Mucosa of gallbladder (tissue), 1 donor: ENCODE measurements at regions not wholly inside any gene's neighbourhood (a gene's known extent, or its start where the extent isn't known, plus 50 kb on each side); places are given as distances from the start of the nearest gene placed in this dataset.
"Not testable (repeated sequence)": the region's sequence is repeated elsewhere in the genome, so short reads cannot be mapped to it uniquely, and the experiment has no call there.

ENCODE experiments used
- DNase-seq: peaks from one replicate; pipeline ENCODE4 v3.0.0-alpha.2; 2020; ENCODE audit warnings: low spot score
- donor health status: DM: no; HTN: no; CAD: no.

- no peak for DNase-seq
Measured at GRCh38 chr10:8379906-8380832, 325.7 kb downstream of the GATA3 start.

DNA sequence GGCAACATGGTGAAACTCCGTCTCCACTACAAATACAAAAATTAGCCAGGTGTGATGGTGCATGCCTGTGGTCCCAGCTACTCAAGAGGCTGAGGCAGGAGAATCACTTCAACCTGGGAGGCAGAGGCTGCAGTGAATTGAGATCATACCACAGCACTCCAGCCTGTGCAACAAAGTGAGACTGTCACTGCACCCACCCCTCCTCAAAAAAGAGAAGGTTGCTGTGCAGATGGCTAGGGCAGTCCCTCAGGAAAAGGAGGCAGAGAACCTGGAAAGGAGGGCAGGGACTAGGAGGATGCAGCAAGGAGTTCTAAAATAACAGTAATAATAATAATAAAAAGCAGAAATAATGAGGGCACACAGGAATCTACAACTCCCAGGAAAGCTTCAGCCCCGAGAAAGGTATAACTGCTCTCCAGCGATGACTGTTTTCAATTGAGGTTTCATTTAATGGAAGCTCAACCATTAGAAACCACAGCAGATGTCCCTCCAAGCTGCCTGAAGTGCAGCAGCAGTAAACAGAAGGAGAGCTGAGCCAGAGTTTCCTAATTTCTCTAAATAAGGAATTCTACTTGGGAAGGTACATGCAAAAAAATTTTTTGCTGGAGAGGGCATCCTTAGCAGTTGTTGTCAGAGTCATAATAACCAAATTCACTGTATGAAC lies 326.5 kb downstream of the GATA3 start:
- no peak for DNase-seq

- no peak for DNase-seq
Measured at GRCh38 chr10:8386781-8387180, 332.3 kb downstream of the GATA3 start.

GRCh38 chr10:8389630-8390029 lies 335.1 kb downstream of the GATA3 start:
- no peak for DNase-seq

DNA sequence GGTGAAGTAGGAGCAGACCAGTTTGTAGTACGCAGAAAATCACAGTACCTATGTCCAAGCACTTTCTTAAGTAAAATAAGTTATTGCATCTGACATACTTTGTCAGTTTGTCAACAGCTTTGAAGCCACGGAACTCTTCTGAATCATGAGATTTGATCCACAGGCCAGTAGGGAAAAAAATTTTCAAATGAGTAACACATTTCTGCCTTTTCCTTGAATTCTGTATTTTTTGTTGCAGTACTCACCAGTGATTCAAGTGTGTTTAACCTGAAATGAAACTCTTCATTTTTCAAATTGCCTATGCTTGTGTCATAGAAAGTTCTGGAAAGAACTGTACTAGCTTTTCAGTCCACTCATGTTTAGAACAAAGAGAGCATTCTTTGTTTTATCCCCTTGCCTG lies 337.7 kb downstream of the GATA3 start:
- DNase-seq = no peak

DNA sequence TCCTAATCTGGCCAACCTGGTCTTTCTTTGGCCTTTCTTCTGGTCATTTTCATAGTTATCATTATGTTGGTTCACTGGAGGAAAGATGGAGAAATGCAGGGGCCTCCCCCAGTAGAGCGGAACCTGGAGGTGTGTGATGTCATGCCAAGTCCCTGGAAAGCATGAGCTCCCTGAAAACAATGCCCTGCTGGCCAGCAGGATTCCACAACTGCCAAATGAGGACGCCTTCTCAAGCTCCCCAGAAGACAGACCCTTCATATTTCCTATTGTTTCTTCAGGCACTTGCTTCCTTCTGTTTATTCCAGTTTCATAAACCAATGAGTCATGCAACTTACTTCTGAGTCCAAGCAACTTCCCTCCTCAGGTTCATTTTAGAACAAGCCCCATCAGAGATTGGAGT lies 339.0 kb downstream of the GATA3 start:
- DNase-seq = no peak

DNA sequence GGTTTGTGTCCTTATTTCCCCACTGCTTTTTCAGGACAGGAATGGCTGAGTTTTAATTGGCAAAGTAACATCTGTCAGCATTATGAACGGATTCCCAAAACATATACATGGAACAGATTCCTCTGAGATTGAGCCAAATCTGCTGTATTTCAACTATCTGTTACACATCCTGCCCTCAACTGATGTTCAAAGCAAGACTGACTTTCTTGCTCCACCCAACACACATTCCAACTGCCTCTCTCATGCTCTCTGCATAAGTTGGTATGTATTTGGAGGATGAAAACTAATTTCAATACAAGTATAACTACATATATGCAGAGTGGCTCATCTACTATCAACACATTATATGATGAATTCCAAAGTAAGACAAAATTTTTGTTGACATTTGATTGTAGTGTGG lies 342.2 kb downstream of the GATA3 start:
- no peak for DNase-seq

DNA sequence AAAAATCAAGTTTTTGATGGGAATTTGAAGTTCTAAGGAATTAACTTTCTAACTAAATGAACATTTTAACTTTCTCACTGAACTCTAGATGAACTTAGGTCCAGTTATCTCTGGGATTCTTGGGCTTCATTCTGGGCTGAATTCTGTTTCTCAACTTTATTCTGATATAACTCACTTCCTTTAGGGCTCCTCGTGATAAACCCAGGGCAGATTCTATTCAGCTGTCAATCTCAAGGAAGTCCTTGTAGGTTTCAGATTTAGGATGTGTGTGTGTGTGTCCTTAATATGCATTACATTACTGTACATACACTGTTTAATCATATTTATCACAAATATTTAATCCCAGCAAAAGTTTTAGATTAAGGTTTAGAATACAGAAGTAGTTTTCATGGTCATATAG lies 344.3 kb downstream of the GATA3 start:
- DNase-seq = no peak

- no peak for DNase-seq
Measured at GRCh38 chr10:8400151-8400550, 345.7 kb downstream of the GATA3 start.

DNA sequence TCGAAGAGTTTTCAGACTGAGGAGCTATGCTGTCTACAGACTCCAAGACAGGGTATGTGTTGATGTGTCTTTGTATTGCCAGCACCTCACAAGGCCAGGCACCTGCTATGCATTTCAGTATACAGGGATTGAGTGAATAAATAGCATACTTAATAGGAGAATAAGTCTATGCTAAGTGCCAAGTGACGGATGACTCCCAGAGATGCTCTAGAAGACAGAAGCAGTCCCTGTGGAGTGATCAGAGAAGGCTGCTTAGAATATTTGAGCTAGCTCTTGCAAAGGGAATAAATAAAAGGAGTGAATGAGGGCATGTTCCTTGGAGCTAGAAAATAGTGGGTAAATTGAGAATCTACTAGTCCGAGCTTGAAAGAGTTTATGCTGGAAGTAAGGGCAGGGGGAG lies 346.4 kb downstream of the GATA3 start:
- no peak for DNase-seq

GRCh38 chr10:8401531-8401930 lies 347.0 kb downstream of the GATA3 start:
- DNase-seq = no peak

GRCh38 chr10:8402576-8402975 lies 348.1 kb downstream of the GATA3 start:
- no peak for DNase-seq

GRCh38 chr10:8403711-8404371 lies 349.4 kb downstream of the GATA3 start:
- no peak for DNase-seq

- DNase-seq = no peak
Measured at GRCh38 chr10:8404721-8405120, 350.2 kb downstream of the GATA3 start.

GRCh38 chr10:8405596-8405995 lies 351.1 kb downstream of the GATA3 start:
- DNase-seq = no peak

DNA sequence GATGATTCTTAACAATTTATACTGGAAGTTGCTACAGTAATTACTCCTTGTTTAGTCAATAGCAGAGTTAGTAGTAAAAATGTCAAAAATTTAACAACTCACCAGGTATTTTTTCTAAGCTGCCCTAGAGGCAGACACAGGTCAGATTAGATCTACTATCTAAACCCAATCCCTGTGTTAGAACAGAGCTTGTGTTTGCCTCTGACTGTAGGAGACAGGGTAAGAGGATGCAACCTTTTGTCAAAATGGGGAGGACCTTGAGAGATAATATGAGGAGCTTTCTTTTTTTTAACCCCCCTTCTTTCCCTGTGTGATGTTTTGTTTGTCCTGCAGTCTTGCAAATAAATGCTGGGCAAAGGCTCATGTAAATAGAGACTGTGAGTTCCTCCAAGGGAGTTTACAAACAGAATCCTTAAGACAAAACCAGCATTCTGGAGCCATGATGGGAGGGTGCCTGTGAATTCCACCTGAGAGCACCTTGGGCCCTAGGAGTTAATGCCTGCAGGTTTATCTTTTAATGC lies 353.1 kb downstream of the GATA3 start:
- DNase-seq = no peak

GRCh38 chr10:8410506-8410905 lies 356.0 kb downstream of the GATA3 start:
- no peak for DNase-seq

DNA sequence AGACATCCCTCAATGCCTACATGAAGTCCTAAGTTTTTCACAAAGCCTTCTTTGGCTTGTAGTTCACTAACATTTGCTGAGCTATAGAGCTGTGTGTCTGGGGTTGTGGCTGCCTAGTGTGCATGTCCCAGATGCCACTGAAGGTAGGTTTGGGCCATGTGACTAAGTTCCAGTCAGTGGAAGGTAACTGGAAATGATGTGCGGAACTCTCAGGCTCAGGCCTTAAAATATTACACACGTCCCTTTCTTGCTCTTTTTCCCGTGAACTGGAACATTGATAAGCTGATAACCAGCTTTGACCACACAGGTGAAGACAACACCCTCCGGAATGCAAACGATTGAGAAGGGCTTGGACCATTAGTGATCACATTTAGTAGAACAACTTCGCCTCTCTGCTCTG lies 358.1 kb downstream of the GATA3 start:
- DNase-seq = no peak

DNA sequence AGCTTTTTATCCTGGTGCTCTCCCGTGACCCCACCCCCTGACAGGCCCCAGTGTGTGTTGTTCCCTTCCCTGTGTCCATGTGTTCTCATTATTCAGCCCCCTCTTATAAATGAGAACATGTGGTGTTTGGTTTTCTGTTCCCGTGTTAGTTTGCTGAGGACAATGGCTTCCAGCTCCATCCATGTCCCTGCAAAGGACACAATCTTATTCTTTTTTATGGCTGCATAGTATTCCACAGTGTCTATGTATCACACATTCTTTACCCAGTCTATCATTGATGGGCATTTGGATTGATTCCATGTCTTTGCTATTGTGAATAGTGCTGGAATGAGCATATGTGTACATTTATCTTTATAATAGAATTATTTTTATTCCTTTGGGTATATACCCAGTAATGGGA lies 360.5 kb downstream of the GATA3 start:
- not testable (repeated sequence) for DNase-seq

DNA sequence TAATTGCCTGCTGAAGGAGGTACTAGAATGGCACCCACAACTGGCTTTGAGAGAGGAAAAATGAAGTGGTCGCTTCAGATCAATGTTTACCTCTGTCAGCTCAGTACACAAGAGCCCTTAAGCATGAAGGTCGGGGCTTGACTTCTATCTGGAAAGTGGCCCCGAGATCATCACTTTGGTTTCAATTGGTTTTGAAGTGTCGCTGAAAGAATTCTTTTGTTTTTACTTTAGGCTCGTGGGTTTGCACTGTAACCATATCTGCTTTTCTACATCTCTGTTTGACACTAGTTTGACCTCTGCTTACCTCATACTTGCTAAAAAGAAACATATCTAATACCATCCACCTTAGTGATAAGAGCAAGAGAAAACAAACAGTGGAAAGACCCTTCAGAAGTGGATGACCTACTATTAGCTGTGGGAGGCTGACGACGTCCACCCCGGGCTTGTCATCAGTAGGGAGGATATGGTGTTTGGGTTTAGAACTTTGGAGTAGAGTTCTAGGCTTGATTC lies 361.8 kb downstream of the GATA3 start:
- DNase-seq = no peak

DNA sequence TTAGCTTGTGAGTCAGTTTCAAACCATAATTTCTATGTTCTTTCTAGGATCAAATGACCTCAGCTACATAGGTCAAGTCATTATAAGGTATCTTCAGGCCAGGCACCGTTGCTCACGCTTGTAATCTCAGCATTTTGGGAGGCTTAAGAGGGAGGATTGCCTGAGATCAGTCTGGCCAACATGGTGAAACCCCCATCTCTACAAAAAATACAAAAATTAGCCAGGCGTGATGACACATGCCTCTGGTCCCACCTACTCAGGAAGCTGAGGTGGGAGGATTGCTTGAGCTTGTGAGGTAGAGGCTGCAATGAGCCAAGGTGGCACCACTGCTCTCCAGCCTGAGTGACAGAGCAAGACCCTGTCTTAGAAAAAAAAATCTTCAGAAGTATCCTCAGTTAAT lies 362.3 kb downstream of the GATA3 start:
- DNase-seq = no peak

- DNase-seq = no peak
Measured at GRCh38 chr10:8417631-8418030, 363.1 kb downstream of the GATA3 start.
